SK-N-SH treated with all-trans-retinoic acid at 6 μM for 48 hours (cell line): ENCODE measurements at regions not wholly inside any gene's neighbourhood (a gene's known extent, or its start where the extent isn't known, plus 50 kb on each side); places are given as distances from the start of the nearest gene placed in this dataset.

Experiments
- ARNTL ChIP-seq: fragments of 450-650 bp; formaldehyde crosslinking; IDR thresholded peaks from 2 replicates; pipeline ENCODE4 v1.5.0; 2020; ENCODE audit warnings: low read depth, mild to moderate bottlenecking, moderate library complexity, borderline replicate concordance
- GLIS3 ChIP-seq: fragments of 250-450 bp; sonication (Bioruptor Pico); IDR thresholded peaks from 2 replicates; pipeline ENCODE4 v1.5.0; 2020; ENCODE audit warnings: mild to moderate bottlenecking, moderate library complexity
- RARB ChIP-seq: fragments of 250-450 bp; sonication (Bioruptor Pico); IDR thresholded peaks from 2 replicates; pipeline ENCODE4 v1.8.0; 2021; ENCODE audit warnings: mild to moderate bottlenecking, moderate library complexity
- ZFP30 ChIP-seq: fragments of 450-650 bp; formaldehyde crosslinking; IDR thresholded peaks from 2 replicates; pipeline ENCODE4 v1.5.0; 2022; ENCODE audit warnings: mild to moderate bottlenecking, moderate library complexity
- TF ChIP-seq, protein P1 (sequence below): fragments of 250-450 bp; sonication (Bioruptor Pico); IDR thresholded peaks from 2 replicates; pipeline ENCODE4 v1.5.0; 2020; ENCODE audit warnings: mild to moderate bottlenecking, moderate library complexity

- TF ChIP-seq RARB (CRISPR knock-in tag) (no peak), ZFP30 (CRISPR knock-in tag) (no peak), ARNTL (no peak), GLIS3 (CRISPR knock-in tag) (no peak)
- TF ChIP-seq, protein P1, sequence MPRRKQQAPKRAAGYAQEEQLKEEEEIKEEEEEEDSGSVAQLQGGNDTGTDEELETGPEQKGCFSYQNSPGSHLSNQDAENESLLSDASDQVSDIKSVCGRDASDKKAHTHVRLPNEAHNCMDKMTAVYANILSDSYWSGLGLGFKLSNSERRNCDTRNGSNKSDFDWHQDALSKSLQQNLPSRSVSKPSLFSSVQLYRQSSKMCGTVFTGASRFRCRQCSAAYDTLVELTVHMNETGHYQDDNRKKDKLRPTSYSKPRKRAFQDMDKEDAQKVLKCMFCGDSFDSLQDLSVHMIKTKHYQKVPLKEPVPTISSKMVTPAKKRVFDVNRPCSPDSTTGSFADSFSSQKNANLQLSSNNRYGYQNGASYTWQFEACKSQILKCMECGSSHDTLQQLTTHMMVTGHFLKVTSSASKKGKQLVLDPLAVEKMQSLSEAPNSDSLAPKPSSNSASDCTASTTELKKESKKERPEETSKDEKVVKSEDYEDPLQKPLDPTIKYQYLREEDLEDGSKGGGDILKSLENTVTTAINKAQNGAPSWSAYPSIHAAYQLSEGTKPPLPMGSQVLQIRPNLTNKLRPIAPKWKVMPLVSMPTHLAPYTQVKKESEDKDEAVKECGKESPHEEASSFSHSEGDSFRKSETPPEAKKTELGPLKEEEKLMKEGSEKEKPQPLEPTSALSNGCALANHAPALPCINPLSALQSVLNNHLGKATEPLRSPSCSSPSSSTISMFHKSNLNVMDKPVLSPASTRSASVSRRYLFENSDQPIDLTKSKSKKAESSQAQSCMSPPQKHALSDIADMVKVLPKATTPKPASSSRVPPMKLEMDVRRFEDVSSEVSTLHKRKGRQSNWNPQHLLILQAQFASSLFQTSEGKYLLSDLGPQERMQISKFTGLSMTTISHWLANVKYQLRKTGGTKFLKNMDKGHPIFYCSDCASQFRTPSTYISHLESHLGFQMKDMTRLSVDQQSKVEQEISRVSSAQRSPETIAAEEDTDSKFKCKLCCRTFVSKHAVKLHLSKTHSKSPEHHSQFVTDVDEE (CRISPR knock-in tag): no peak
Measured at GRCh38 chr4:164542431-164542830, 211.5 kb upstream of the SMIM31 start.
